Tibial nerve (tissue), 4 donors: ENCODE measurements at regions not wholly inside any gene's neighbourhood (a gene's known extent, or its start where the extent isn't known, plus 50 kb on each side); places are given as distances from the start of the nearest gene placed in this dataset.

Source experiments
- EP300 ChIP-seq, 2 donors: sonication (generic); formaldehyde crosslinking; IDR thresholded peaks; one replicate each; pipeline ENCODE4 v1.6.1; 2017; ENCODE audit warnings: antibody characterized with exemption in 2 of 2, mild to moderate bottlenecking in 1 of 2
- POLR2A ChIP-seq, 2 donors: fragments of 450-650 bp; IDR thresholded peaks; one replicate each; pipeline ENCODE4 v1.6.1; 2017; ENCODE audit warnings: antibody characterized with exemption in 2 of 2, mild to moderate bottlenecking in 2 of 2, moderate library complexity in 2 of 2
- TF ChIP-seq, protein P1 (sequence below), 5 experiments: fragments of 200-600 bp in 3 of 5; fragments of 450-650 bp in 2 of 5; sonication (generic) in 3 of 5; IDR thresholded peaks; one replicate each; pipeline ENCODE4 v1.5.1; 2016 to 2019; ENCODE audit warnings: antibody characterized with exemption in 5 of 5, mild to moderate bottlenecking in 3 of 5, moderate library complexity in 2 of 5

GRCh38 chr10:69686866-69687265, 56.8 kb downstream of the FAM241B start:
- TF ChIP-seq, protein P1, sequence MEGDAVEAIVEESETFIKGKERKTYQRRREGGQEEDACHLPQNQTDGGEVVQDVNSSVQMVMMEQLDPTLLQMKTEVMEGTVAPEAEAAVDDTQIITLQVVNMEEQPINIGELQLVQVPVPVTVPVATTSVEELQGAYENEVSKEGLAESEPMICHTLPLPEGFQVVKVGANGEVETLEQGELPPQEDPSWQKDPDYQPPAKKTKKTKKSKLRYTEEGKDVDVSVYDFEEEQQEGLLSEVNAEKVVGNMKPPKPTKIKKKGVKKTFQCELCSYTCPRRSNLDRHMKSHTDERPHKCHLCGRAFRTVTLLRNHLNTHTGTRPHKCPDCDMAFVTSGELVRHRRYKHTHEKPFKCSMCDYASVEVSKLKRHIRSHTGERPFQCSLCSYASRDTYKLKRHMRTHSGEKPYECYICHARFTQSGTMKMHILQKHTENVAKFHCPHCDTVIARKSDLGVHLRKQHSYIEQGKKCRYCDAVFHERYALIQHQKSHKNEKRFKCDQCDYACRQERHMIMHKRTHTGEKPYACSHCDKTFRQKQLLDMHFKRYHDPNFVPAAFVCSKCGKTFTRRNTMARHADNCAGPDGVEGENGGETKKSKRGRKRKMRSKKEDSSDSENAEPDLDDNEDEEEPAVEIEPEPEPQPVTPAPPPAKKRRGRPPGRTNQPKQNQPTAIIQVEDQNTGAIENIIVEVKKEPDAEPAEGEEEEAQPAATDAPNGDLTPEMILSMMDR (IDR thresholded peaks at IDR 0.05), result no peak
- no peak for TF ChIP-seq POLR2A (IDR thresholded peaks at IDR 0.05)
- no peak for TF ChIP-seq EP300 (IDR thresholded peaks at IDR 0.05)
